ENCODE measurements at regions not wholly inside any gene's neighbourhood (a gene's known extent, or its start where the extent isn't known, plus 50 kb on each side); places are given as distances from the start of the nearest gene placed in this dataset.

- no peak for DNase-seq (ENCODE audit: low spot score)
- TF ChIP-seq, protein P1, sequence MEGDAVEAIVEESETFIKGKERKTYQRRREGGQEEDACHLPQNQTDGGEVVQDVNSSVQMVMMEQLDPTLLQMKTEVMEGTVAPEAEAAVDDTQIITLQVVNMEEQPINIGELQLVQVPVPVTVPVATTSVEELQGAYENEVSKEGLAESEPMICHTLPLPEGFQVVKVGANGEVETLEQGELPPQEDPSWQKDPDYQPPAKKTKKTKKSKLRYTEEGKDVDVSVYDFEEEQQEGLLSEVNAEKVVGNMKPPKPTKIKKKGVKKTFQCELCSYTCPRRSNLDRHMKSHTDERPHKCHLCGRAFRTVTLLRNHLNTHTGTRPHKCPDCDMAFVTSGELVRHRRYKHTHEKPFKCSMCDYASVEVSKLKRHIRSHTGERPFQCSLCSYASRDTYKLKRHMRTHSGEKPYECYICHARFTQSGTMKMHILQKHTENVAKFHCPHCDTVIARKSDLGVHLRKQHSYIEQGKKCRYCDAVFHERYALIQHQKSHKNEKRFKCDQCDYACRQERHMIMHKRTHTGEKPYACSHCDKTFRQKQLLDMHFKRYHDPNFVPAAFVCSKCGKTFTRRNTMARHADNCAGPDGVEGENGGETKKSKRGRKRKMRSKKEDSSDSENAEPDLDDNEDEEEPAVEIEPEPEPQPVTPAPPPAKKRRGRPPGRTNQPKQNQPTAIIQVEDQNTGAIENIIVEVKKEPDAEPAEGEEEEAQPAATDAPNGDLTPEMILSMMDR (IDR thresholded peaks at IDR 0.05; ENCODE audit: extremely low read depth, missing control alignments), result no peak
Measured at GRCh38 chr13:89363144-89363543, 1692.0 kb downstream of the SLITRK5 start.

DNA sequence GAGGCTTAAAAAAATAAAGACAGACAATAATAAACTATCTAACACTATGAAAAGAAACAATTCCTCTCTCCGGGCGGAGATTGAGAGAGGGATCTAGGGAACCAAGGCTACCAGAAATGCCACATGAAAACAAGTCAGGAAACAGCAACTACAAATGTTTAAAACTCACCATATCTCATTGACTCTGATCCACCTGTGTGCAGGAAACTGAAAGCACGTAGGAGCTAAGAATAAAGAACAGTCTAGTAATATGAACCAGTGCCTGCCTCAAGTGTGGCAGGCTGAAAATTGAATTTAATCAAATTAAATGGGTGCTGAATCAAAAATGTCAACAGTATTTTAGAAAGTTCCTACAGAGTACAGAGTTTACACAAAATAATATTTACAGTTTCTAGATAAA, 1701.0 kb downstream of the SLITRK5 start:
- TF ChIP-seq, protein P1 (IDR thresholded peaks at IDR 0.05; ENCODE audit: extremely low read depth, missing control alignments), result no peak
- no peak for DNase-seq (ENCODE audit: low spot score)

GRCh38 chr13:89375839-89376238, 1704.7 kb downstream of the SLITRK5 start:
- TF ChIP-seq, protein P1 (IDR thresholded peaks at IDR 0.05; ENCODE audit: extremely low read depth, missing control alignments), result no peak
- DNase-seq (ENCODE audit: low spot score), result no peak

GRCh38 chr13:89380101-89380500, 1708.9 kb downstream of the SLITRK5 start:
- no peak for DNase-seq (ENCODE audit: low spot score)
- TF ChIP-seq, protein P1 (IDR thresholded peaks at IDR 0.05; ENCODE audit: extremely low read depth, missing control alignments), result no peak

GRCh38 chr13:89382981-89383380, 1711.8 kb downstream of the SLITRK5 start:
- TF ChIP-seq, protein P1 (IDR thresholded peaks at IDR 0.05; ENCODE audit: extremely low read depth, missing control alignments), result no peak
- no peak for DNase-seq (ENCODE audit: low spot score)

- TF ChIP-seq, protein P1 (IDR thresholded peaks at IDR 0.05; ENCODE audit: extremely low read depth, missing control alignments), result no peak
- DNase-seq (ENCODE audit: low spot score), result no peak
Measured at GRCh38 chr13:89383891-89384290, 1712.7 kb downstream of the SLITRK5 start.

DNA sequence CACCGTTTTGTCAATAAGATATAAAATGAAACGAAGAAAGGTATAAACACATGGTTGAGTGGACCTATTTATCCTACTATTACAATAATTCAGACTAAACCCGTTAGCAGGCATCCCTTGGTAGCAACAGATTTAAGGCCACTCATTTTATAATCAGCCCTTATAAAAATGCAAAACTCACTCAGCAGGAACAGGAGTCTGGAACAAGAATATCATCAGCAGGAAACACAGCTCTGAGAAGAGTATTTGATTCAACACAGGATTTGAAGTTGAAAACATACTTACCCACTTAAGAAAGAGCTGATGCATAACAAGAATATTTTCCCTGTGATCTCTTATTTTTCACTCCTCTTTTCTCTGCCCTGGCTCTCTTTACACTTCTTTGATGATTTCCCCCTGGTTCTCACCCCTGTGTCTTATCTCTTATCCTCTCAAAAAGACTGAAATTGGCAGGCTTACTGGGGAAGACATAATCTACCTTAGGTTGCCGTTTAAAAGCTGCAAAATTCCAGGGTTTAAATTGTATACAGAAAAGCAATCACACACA, 1722.7 kb downstream of the SLITRK5 start:
- DNase-seq (ENCODE audit: low spot score), result no peak
- TF ChIP-seq, protein P1 (IDR thresholded peaks at IDR 0.05; ENCODE audit: extremely low read depth, missing control alignments), result no peak
